Glomerular visceral epithelial cell (primary cell): ENCODE measurements at regions not wholly inside any gene's neighbourhood (a gene's known extent, or its start where the extent isn't known, plus 50 kb on each side); places are given as distances from the start of the nearest gene placed in this dataset.
A peak's percentile ranks its signal among the peaks of the same experiment; 100 is the strongest.
"Not testable (repeated sequence)": the region's sequence is repeated elsewhere in the genome, so short reads cannot be mapped to it uniquely, and the experiment has no call there.

Experiments
- DNase-seq: peaks from one replicate; pipeline ENCODE4 v3.0.0-alpha.2; 2016; ENCODE audit errors: extremely low spot score

DNA sequence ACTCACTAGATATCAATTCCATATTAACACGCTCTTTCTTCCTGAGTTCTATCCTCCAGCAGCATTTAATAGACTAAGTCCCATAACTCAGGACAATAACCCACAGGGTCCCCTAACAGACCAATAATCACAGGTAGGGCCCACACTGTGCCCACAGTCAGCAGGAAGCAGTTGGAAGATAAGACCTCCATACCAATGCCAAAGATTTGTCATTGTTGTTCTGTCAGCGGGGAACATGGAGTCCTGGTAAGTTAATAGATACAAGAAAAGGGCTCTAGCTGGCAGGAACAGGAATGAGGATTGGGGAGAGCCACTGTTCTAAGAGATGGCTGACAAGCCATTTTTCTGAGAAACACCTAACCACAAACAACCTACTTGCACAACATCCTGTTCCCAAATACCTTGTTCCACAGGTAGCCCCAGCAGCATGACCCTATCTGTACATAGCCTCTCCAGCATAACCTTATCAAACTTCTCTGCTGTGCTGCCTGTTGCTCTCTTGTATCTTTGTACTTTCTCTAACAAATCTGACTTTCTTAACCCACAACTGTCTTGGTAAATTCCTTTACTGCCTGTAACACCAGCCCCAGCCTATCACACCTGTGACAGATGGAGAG is 142.0 kb upstream of the KCNJ15 start:
- no peak for DNase-seq

DNA sequence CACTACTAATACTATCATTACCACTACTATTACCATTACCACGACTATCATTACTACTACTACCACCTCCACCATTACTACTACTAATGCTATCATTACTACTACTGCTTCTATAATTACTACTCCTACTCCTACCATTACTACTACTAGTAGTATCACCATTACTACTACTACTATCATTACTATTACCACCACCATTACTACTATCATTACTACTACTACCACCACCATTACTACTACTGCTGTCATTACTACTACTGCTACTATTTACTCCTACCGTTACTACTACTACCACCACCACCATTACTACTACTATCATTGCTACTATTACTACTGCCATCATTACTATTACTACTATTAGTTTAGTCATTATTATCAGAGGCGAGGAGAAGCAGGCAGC is 140.9 kb upstream of the KCNJ15 start:
- no peak for DNase-seq

DNA sequence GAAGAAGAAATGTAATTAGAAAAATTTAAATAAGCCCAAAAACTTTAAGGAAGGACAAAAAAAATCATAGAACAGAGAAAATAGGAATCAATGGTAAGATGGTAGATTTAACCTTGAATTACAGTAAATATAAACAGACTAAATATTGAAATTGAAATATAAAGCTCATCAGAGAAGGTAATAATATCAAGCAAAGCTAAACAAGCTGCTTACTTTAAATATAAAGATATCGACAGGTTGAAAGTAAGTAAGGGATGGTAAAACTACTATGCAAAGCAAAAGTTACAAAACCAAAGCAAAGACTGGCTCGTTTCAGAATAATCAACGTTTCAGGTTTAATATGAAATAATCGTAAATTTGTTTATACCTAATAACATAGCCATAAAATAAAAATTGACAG is 137.0 kb upstream of the KCNJ15 start:
- no peak for DNase-seq

DNA sequence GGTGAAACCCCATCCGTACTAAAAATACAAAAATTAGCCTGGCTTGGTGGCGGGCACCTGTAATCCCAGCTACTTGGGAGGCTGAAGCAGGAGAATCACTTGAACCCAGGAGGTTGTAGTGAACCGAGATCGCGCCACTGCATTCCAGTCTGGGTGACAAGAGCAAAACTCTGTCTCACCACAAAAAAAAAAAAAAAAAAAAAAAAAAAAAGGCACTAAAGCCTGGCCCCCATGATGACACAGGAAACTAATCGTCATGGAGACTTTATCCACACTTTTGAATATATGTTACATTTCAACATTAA is 136.2 kb upstream of the KCNJ15 start:
- not testable (repeated sequence) for DNase-seq

DNA sequence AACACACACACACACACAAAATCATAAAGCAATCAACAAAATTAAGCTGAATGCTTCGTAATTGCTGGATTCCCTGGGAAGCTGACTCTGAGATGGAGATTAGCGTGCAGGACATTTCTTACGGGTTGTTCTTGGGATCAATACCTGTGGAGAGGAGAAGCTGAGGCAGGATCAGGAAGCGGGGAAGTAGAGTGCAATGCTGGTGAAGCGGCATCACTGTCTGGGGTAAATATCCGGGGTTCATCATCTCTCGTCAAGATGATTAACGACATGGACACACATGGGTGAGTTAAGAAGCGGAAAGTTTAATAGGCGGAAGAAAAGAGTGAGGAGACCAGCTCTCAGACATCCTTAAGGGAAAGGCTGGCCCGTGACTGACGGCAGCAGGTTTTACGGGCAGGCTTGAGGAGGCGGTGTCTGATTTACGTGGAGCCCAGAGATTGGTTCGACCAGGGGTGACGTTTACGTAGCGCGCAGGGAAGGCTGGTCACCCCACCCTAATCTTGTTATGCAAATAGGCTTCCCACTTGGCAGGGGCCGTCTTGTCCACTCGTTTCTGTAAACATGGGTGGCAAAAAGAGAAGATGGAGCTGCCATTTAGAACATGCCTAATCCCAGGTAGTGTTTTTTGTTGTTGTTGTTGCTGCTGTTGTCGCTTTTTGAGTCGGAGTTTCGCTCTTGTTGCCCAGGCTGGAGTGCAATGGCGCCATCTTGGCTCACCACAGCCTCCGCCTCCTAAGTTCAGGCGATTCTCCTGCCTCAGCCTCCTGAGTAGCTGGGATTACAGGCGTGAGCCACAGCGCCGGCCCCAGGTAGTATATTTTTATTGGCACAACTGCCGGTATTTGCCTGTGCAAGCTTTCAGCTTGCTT is 135.6 kb upstream of the KCNJ15 start:
- no peak for DNase-seq

DNA sequence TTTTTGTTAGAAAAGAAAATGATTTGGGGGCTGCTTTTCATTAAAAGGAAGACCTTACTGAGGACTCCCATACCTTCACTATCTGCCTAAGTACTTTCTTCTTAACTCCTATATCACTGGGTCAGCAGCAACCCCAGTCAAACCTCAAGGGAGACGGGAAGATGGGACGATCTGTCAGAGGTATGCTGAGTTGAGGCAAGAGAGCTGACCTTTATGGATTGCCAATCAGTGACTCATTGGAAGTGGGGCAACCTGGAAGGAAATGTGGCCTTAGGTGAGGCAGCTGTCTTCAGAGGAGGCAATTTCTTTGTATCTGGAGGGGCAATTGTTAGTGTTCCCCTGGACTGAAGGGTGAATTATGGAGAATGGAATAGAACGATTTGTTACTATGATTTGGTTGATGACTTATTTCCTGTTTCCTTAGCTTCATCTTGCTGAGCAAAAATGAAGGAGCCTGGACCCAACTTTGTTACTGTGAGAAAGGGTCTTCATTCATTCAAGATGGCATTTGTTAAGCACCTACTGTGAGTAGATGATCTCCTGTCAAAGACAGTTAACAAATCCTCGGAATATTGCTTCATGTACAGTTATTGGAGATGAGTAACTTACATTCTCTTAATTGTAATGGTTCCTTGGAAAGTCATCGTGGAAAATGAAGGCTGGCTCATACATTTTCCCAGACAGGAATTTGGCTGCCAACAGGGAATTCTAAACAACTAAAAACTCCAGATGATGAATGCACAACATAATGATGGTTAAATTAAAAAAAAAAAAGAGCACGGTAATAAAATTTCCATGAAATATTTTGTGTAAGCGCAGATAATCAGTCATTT is 134.7 kb upstream of the KCNJ15 start:
- no peak for DNase-seq

DNA sequence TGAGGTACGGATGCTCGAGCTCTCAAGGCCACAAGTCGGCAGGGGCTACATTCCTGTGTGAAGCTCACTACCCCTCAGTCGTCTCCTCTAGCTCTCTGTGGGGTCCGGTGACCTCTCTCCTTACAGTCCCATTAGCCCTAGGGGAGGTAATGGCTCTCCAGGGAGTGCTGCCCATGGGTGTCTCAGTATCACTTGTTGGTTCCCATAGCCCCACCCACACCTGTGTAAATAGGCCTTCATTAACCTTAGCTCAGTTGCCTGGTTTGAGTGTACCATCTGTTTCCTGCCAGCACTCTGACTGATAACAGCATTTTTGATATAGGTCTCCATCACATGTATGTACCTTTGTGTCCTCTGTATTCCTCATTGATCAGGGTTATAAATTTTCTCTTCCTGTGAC is 133.2 kb upstream of the KCNJ15 start:
- DNase-seq, result no peak

DNA sequence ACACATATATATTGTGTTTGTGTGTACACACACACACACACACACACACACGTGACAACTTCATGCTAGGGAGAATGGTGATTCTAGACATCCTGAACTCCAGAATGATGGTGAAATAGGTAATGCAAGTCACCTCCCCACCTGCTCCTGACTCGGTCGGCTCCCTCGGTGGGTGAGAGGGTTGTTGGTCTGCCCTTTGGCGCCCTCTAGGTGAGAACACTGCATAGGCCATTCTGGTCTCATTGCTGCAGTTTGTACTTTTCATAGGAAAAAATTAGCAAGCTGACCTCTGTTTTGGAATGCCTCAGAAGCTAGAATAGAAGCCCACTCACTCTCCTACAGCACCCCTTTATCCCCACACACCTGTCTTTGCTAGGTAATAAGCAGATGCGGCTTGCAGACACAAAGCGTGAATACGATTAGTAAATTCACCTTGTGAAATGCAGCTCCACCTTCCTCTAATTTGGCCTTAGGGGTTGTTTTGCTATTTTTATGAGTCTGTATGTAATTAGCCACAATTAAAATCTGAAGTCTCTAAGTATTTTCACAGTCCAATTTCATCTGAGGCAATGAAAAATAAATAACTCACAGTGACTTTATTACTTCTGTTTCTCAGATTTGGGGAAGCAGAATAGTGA is 130.0 kb upstream of the KCNJ15 start:
- DNase-seq, result peak; percentile 60

DNA sequence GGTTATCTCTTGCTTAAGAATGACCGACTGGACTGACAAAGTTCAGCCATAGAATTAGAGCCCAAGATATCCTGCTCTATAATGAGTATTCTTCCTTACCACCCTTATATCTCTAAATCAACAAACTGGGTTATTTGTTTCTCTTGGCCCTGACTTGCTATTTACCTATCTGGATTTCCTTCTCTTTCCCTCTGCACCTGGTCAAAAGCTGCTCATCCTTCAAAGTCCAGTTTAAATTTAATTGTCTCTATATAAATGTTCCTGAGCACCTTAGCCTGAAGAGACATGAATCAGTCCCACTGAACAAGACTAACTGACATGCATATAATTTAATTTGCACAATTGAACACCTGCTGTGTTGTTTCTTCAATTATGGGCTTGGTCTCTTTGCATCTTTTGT is 127.1 kb upstream of the KCNJ15 start:
- DNase-seq, result no peak

DNA sequence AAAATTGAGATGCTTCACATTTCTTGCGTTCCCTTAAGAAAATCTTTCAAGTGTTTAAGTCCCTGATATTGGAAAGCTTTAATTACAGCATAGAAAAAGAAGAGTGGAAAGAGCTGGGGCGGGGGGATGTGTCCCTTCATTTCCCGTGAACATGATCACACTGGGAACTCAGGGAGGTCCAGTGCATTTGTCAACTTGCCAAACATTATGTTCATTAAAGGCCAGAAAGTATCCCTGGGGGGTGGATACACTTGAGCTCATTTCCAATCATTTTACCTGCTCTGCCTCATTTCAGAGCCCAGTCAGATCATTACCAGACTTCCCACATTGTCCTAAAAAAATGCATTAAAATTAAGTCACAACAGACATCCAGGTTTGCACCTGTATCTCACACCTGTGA is 123.6 kb upstream of the KCNJ15 start:
- no peak for DNase-seq

DNA sequence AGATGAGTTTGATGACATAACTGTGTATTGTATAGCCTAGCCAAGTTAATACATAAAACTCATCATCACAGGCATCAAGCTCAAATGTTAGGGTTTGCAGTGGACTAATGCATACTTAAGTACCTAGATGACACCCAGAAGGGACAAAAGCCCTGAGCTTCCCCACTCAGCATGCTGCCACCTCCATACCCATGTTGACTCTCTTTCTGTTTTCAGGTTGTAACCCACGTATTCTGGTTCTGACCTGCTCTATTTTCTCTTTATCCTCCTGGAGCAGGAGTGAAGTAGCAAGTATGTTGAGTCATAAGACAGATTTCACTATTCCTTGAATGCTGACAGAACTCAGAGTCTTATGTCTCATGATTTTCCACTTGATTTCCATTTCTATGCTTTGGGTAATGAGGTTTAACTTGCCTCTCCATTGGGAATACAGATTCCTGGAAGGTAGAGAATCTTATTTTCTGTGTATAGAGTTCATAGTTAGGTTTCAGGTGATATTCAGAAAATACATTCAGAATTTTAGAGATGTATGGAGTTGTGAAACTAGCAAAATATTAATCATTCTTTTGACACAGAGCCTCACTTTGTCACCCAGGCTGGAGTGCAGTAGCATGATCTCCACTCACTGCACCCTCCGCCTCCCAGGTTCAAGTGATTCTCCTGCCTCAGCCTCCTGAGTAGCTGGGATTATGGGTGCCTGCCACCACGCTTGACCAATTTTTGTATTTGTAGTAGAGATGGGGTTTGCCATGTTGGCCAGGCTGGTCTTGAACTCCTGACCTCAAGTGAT is 122.5 kb upstream of the KCNJ15 start:
- no peak for DNase-seq

DNA sequence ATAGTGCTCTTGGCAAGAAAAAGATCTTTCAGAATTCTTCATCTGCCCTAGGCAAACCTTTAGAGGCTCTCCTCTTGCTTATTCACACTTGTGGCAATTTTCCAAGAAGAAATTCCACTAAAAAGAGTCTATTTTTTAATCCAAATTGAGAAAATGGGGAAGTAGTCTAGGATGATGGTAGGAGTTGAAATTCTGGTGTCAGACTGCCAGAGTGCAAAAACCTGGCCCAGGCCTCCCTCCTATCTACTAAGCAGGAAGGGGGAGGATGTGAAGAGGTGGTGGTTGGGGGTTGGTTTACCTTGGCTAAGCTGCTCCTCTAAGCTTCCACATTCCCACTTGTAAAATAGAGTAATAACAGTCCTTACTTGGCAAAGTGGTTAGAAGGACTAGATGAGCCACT is 120.6 kb upstream of the KCNJ15 start:
- DNase-seq, result no peak

DNA sequence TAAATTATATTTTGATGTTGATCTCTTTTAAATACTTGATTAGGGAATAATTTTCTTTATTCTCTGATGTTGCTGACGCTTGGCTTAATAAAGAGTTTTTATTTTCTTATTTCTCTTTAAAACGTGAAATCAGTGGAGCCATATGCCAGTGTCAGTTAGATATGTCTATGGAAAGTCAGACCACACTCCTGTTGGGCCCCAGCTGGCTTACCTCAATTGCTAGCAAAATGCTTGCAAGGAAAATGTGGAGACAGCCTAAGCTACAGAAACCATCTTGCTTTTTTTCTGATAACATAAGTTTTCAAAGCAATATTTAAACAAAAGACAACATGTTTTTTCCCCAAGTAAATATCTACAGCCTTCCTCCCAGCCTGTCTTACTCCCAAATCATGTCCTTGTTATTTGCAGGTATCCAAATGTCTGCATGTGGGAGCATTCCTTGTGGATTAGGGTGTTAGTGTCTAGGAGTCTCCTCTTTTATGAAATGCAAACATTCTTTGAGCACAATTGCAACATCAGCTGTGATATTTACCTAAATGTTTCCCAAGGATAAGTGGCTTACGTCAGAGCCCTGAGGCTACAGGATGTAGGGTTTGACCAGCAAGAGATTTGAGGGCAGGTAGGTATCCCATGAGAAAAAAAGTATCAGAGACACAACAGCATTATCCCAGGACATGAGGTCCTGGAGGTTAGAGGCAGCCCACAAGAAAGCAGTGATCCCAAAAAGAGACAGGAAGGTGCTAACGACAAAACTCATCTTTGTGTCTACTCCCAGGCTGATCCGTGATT is 117.2 kb upstream of the KCNJ15 start:
- DNase-seq, result peak; percentile 16

DNA sequence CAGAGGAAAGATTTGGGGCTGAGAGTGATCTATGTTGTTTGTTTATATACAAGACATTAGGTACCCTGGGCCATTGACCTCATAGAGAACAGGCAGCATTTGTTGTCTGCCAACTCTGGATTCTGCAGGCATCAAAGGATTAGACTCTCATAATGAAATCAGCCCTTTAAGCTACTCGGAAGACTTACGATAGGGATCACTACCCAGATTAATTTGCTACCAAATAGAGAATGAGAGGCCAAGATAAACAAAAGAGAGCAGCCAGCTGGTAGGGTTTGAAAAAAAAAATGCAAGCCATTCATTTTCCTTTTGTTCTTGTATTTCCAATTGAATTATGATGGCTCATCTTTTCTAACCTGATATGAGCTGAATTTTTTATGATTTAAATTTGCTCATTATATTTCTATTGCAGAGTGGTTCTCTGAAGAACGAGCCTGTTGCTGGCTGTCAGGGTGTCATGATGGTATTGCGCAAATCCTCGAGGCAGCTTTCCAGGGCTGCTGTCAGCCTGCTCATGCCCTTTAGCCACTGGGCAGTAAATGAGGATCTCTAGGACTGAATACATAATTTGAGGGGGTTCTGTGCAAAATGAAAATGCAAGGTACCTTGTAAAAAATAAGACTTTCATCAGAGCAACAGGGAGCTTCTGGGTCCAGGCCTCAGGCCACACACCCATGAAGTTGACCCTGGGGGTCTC is 116.4 kb upstream of the KCNJ15 start:
- DNase-seq, result peak; percentile 36

DNA sequence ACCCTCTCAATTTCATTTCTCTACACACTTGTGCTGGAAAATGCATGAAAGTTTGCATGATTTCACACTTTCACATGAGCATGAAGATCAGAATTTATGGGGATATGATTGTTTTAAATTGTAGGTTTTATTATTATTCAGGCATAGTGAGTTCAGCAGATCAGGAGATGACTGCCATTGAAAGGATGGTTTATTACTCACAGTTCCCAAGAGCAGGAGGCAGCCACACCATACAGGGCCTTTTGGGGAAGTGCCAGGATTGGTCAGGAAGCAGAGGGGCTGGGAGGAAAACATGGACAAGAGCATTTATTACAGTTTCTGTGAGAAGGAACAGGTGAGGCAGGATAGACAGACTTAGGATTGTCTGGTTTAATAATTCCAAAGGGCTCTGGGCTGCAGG is 114.6 kb upstream of the KCNJ15 start:
- DNase-seq, result no peak

DNA sequence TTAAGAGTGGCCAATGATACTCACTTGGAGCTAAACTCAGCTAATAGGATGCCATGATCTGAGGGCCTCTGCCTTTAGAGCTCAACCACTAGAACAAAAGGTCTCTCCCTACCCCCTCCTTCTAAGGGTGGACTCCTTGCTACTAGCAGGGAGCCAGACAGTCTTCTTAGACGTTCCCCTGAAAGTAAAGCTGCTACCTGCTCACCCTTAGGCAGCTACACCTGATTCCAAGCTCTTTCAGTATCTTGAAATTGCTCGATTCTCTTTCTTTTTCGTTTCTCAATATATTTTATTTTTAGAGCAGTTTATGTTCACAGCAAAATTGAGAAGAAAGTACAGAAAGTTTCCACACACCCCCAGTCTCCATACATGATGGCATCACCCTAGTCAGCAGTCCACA is 112.6 kb upstream of the KCNJ15 start:
- no peak for DNase-seq

DNA sequence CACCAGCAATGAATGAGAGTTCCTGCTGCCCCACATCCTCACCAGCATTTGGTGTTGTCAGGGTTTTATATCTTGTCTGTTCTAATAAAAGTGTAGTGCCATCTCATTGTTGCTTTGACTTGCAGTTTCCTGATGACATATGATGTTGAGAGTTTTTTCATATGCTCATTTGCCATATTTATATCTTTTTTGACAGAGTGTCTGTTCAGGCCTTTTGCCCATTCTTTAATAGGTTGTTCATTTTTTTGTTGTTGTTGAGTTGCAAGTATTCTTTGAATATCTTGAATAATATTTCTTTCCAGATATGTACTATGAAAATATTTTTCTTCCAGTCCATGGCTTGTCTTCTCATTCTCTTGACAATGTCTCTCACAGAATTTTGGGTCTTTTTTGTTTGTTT is 111.7 kb upstream of the KCNJ15 start:
- DNase-seq, result no peak

DNA sequence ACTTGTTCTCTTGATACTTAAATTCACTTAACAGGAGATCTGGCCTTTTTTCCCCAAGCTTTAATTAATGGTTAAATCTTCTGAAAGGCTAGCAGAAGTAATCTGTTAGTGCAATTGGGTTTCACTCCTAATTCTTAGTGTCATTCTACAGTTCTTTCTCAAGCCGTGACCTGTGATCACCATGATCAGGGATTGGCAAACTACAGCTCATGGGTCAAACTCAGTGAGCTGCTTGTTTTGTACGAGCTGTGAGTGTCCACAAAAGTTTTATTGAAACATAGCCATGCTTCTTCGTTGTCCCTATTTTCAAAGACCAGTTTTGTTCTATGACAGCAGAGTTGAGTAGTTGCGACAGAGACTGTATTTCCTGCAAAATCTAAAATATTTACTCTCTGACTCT is 109.4 kb upstream of the KCNJ15 start:
- DNase-seq, result no peak

DNA sequence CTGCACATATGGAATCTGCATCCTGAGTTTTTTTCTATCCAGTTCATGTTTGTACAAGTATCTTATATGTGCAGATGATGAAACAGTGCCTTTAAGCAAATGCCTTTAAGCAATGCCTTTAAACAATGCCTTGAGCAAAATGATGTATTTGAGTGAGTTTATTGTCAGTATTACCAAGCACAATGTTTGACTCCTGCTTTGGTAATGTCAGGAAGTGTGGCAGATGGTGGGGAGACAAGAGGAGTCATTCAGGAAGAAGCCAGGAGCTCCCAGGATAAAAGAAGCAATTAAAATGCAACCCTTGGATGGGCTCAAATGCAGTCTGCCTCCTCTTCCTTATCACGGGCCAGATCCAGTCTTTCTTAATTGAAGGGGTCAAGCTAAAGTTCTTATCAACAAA is 108.7 kb upstream of the KCNJ15 start:
- DNase-seq, result no peak

DNA sequence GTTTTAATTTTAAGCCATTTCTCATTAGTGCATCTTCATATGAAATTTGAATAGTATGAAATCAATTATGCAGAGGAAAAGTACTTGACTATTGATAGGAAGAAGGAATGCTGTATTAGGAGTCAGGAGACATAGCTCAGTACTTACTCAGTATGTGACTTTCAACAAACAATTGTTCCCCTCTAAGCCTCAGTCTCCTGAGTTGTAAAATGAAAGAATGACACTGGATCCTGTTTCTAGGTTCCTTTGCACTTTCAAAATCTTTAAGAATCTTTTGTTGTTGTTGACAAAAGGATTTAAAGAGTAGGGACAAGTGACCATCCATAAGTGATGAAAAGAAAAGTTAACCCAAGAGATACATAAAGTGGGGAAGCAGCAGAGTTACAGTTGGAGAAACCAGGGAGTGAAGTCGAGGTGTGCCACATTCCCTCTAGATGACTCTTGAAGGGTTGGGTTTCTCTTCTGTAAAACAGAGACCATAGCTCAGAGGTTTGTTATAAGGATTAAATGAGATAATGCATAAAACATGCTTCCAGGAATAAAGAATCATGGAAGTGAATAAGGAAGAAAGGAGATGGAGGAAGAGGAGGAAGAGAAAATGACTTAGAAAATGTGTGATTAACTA is 105.7 kb upstream of the KCNJ15 start:
- no peak for DNase-seq
